NCI-H1092 (cell line): ENCODE measurements at regions not wholly inside any gene's neighbourhood (a gene's known extent, or its start where the extent isn't known, plus 50 kb on each side); places are given as distances from the start of the nearest gene placed in this dataset.

ENCODE experiments used
- DNase-seq: peaks from one replicate; lab custom pipeline; 2025; lab: John Stamatoyannopoulos, UW

GRCh38 chr17:5785867-5786509 is 201.7 kb upstream of the NLRP1 start:
- no peak for DNase-seq

GRCh38 chr17:5786510-5786875 is 202.2 kb upstream of the NLRP1 start:
- DNase-seq: no peak

GRCh38 chr17:5788266-5788900 is 204.1 kb upstream of the NLRP1 start:
- DNase-seq: no peak

GRCh38 chr17:5789528-5789927 is 205.2 kb upstream of the NLRP1 start:
- DNase-seq: no peak

GRCh38 chr17:5793157-5793556 is 208.8 kb upstream of the NLRP1 start:
- DNase-seq: no peak

GRCh38 chr17:5793899-5794298 is 209.6 kb upstream of the NLRP1 start:
- DNase-seq: no peak

- DNase-seq: no peak
These were observed 210.1 kb upstream of the NLRP1 start for GRCh38 chr17:5794385-5794784.

- DNase-seq: no peak
These were observed 210.7 kb upstream of the NLRP1 start for GRCh38 chr17:5794881-5795506.

- DNase-seq: no peak
These were observed 213.2 kb upstream of the NLRP1 start for GRCh38 chr17:5797447-5798050.

GRCh38 chr17:5798094-5798493 is 213.8 kb upstream of the NLRP1 start:
- no peak for DNase-seq

GRCh38 chr17:5800131-5800530 is 215.8 kb upstream of the NLRP1 start:
- DNase-seq: no peak

GRCh38 chr17:5800646-5801045 is 216.3 kb upstream of the NLRP1 start:
- no peak for DNase-seq

- DNase-seq: no peak
These were observed 219.9 kb upstream of the NLRP1 start for GRCh38 chr17:5804251-5804650.

GRCh38 chr17:5809056-5809455 is 224.7 kb upstream of the NLRP1 start:
- no peak for DNase-seq

- DNase-seq: no peak
These were observed 225.4 kb upstream of the NLRP1 start for GRCh38 chr17:5809580-5810188.

GRCh38 chr17:5812590-5812989 is 228.3 kb upstream of the NLRP1 start:
- no peak for DNase-seq

GRCh38 chr17:5813357-5813756 is 229.0 kb upstream of the NLRP1 start:
- DNase-seq: no peak

GRCh38 chr17:5815396-5815795 is 231.1 kb upstream of the NLRP1 start:
- DNase-seq: no peak

GRCh38 chr17:5816491-5817070 is 232.3 kb upstream of the NLRP1 start:
- DNase-seq: no peak

- no peak for DNase-seq
These were observed 233.4 kb upstream of the NLRP1 start for GRCh38 chr17:5817475-5818395.

GRCh38 chr17:5819396-5819795 is 235.1 kb upstream of the NLRP1 start:
- no peak for DNase-seq
